PFSK-1 (cell line): ENCODE measurements at regions not wholly inside any gene's neighbourhood (a gene's known extent, or its start where the extent isn't known, plus 50 kb on each side); places are given as distances from the start of the nearest gene placed in this dataset.

Experiments
- FOXP2 ChIP-seq: optimal IDR thresholded peaks from 2 replicates; pipeline ENCODE3; 2011; ENCODE audit warnings: borderline replicate concordance, control low read depth, inconsistent platforms; ENCODE audit not compliant: insufficient read depth; ENCODE audit errors: extremely low read length, extremely low read depth
- POLR2AphosphoS5 ChIP-seq: IDR thresholded peaks from 2 replicates; pipeline ENCODE4 v1.6.1; 2012; ENCODE audit warnings: low read depth, mild to moderate bottlenecking, control low read depth, low read length, moderate library complexity
- SIN3A ChIP-seq: IDR thresholded peaks from 2 replicates; pipeline ENCODE4 v1.6.1; 2012; ENCODE audit warnings: mild to moderate bottlenecking, low read length, moderate library complexity, borderline replicate concordance; ENCODE audit not compliant: insufficient read depth
- TAF1 ChIP-seq: IDR thresholded peaks from 2 replicates; pipeline ENCODE4 v1.6.1; 2012; ENCODE audit warnings: low read length, control low read depth, borderline replicate concordance; ENCODE audit not compliant: insufficient read depth
- TF ChIP-seq, protein P1 (sequence below), 2 experiments: IDR thresholded peaks; 2 replicates each; pipeline versions ENCODE4 v1.6.1 to v1.8.0; 2011 to 2012; ENCODE audit warnings: low read depth in 2 of 2, low read length in 2 of 2, control low read depth in 1 of 2, inconsistent platforms in 1 of 2, mild to moderate bottlenecking in 1 of 2, moderate library complexity in 1 of 2; ENCODE audit not compliant: insufficient read depth in 1 of 2

DNA sequence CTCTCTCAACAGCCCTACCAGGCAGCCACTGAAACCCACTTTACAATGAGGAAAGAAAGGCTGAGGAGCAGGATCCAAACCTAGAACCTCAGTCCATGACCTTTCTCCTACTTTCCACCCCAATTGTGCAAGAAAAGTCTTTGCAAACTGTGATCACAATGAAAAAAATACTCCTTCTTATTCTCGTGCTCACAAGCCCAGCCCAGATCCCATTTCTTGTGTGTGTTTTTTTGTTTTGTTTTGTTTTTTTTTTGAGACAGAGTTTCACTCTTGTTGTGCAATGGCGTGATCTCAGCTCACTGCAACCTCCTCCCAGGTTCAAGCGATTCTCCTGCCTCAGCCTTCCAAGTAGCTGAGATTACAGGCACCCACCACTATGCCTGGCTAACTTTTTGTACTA lies 97.7 kb downstream of the CRYAA start:
- TF ChIP-seq TAF1 (no peak), SIN3A (no peak), POLR2AphosphoS5 (no peak), FOXP2 (no peak)
- TF ChIP-seq, protein P1, sequence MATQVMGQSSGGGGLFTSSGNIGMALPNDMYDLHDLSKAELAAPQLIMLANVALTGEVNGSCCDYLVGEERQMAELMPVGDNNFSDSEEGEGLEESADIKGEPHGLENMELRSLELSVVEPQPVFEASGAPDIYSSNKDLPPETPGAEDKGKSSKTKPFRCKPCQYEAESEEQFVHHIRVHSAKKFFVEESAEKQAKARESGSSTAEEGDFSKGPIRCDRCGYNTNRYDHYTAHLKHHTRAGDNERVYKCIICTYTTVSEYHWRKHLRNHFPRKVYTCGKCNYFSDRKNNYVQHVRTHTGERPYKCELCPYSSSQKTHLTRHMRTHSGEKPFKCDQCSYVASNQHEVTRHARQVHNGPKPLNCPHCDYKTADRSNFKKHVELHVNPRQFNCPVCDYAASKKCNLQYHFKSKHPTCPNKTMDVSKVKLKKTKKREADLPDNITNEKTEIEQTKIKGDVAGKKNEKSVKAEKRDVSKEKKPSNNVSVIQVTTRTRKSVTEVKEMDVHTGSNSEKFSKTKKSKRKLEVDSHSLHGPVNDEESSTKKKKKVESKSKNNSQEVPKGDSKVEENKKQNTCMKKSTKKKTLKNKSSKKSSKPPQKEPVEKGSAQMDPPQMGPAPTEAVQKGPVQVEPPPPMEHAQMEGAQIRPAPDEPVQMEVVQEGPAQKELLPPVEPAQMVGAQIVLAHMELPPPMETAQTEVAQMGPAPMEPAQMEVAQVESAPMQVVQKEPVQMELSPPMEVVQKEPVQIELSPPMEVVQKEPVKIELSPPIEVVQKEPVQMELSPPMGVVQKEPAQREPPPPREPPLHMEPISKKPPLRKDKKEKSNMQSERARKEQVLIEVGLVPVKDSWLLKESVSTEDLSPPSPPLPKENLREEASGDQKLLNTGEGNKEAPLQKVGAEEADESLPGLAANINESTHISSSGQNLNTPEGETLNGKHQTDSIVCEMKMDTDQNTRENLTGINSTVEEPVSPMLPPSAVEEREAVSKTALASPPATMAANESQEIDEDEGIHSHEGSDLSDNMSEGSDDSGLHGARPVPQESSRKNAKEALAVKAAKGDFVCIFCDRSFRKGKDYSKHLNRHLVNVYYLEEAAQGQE (IDR thresholded peaks at IDR 0.05; ENCODE audit: insufficient read depth in 1 of 2, low read depth in 2 of 2, low read length in 2 of 2), result no peak

DNA sequence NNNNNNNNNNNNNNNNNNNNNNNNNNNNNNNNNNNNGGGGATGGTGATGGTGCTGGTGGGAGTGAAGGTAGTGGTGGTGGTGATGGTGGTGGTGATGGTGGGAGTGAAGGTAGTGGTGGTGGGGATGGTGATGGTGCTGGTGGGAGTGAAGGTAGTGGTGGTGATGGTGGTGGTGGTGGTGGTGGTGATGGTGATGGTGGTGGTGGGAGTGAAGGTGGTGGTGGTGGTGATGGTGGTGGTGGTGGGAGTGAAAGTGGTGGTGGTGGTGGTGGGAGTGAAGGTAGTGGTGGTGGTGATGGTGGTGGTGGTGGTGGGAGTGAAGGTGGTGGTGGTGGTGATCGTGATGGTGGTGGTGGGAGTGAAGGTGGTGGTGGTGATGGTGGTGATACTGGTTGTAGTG lies 93.6 kb downstream of the CRYAA start:
- no peak for TF ChIP-seq FOXP2
- no peak for TF ChIP-seq SIN3A
- no peak for TF ChIP-seq POLR2AphosphoS5
- no peak for TF ChIP-seq TAF1
- TF ChIP-seq, protein P1 (IDR thresholded peaks at IDR 0.05; ENCODE audit: insufficient read depth in 1 of 2, low read depth in 2 of 2, low read length in 2 of 2), result no peak
